Neural crest cell (in vitro differentiated cells): ENCODE measurements at regions not wholly inside any gene's neighbourhood (a gene's known extent, or its start where the extent isn't known, plus 50 kb on each side); places are given as distances from the start of the nearest gene placed in this dataset.
A peak's percentile ranks its signal among the peaks of the same experiment; 100 is the strongest.

ENCODE experiments used
- DNase-seq: peaks from one replicate; pipeline ENCODE4 v3.0.0; 2021; ENCODE audit warnings: low read depth, mixed read lengths, low spot score
- H3K27ac Mint-ChIP-seq: one replicate; pipeline ENCODE4 v1.8.0; 2021; ENCODE audit warnings: mild to moderate bottlenecking, mixed read lengths; ENCODE audit not compliant: unreplicated experiment
- H3K27me3 Mint-ChIP-seq: 2 replicates; pipeline ENCODE4 v1.8.0; 2021; ENCODE audit warnings: low read depth, mild to moderate bottlenecking, mixed read lengths
- H3K36me3 Mint-ChIP-seq: 2 replicates; pipeline ENCODE4 v1.8.0; 2021; ENCODE audit warnings: low read depth, mild to moderate bottlenecking, mixed read lengths
- H3K4me1 Mint-ChIP-seq: 2 replicates; pipeline ENCODE4 v1.8.0; 2021; ENCODE audit warnings: mixed read lengths
- H3K4me3 Mint-ChIP-seq: one replicate; pipeline ENCODE4 v1.8.0; 2021; ENCODE audit warnings: mild to moderate bottlenecking, mixed read lengths
- H3K9me3 Mint-ChIP-seq: 2 replicates; pipeline ENCODE4 v1.8.0; 2021; ENCODE audit warnings: mixed read lengths
- CTCF ChIP-seq: fragments of 200-600 bp; sonication (generic); conservative IDR thresholded peaks from 2 replicates; pipeline ENCODE4 v1.5.0; 2021; ENCODE audit warnings: antibody characterized with exemption, mild to moderate bottlenecking

DNA sequence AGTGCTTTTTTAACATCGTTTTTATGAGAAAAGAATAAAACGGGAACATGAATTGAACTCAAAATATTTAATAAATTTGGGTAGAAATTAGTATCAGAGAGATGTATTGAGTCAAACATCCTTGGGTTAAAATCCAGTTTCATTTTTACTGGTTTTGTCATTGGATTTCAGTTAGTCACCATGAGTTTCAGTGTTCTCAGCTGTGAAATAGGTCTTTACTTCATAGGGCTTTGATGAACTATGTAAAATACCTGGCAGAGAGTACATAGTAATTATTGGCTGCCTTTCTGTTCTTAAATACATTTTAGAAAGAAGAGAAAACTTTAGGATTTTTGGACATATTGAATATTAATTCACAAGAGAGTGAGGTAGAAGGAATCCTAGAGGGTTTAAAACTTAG, 105.8 kb downstream of the TANC2 start:
- Mint-ChIP-seq H3K36me3 (no peaks in the 10 kb centered on the region), H3K27ac (no peak overlapping the region), H3K4me3 (no peak overlapping the region), H3K9me3 (no peaks in the 10 kb centered on the region), H3K27me3 (no peaks in the 10 kb centered on the region), H3K4me1 (no peaks in the 10 kb centered on the region)
- TF ChIP-seq CTCF = no peak
- DNase-seq = no peak

DNA sequence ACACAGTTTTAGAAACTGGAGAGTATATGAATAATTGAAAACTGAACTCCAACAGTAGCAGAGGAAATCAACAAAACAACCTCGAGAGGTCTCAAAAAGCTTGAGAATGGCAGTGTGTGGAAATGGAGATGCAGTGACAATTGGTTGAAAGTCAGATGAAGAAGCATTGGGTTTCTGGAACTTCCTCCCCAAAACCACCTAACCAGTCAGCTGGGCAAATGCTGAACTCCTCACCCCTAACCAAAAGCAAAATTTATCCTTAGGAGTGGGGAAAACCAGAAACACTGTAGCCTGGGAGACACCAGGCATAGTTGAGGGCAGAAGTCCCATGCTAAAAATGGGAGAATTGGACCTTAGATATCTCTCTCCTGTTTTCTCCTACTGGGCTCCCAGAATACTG, 109.9 kb downstream of the TANC2 start:
- Mint-ChIP-seq H3K36me3 (no peaks in the 10 kb centered on the region), H3K4me1 (peaks cover 5% of the 10 kb centered on the region), H3K9me3 (no peaks in the 10 kb centered on the region), H3K27ac (no peak overlapping the region), H3K27me3 (no peaks in the 10 kb centered on the region), H3K4me3 (no peak overlapping the region)
- DNase-seq = no peak
- no peak for TF ChIP-seq CTCF

GRCh38 chr17:63078707-63079106, 112.7 kb downstream of the TANC2 start:
- Mint-ChIP-seq H3K4me1 (peaks cover 5% of the 10 kb centered on the region), H3K4me3 (no peak overlapping the region), H3K36me3 (no peaks in the 10 kb centered on the region), H3K27ac (no peak overlapping the region), H3K9me3 (no peaks in the 10 kb centered on the region), H3K27me3 (no peaks in the 10 kb centered on the region)
- TF ChIP-seq CTCF = no peak
- DNase-seq = no peak

GRCh38 chr17:63082273-63082861, 116.3 kb downstream of the TANC2 start:
- Mint-ChIP-seq H3K4me1 (peaks cover 2% of the 10 kb centered on the region), H3K27me3 (no peaks in the 10 kb centered on the region), H3K36me3 (peaks cover 3% of the 10 kb centered on the region), H3K4me3 (no peak overlapping the region), H3K9me3 (no peaks in the 10 kb centered on the region), H3K27ac (no peak overlapping the region)
- peak; percentile 70 for TF ChIP-seq CTCF
- no peak for DNase-seq

- Mint-ChIP-seq H3K27ac (no peak overlapping the region), H3K27me3 (no peaks in the 10 kb centered on the region), H3K4me3 (no peak overlapping the region), H3K4me1 (no peaks in the 10 kb centered on the region), H3K9me3 (no peaks in the 10 kb centered on the region), H3K36me3 (peaks cover 3% of the 10 kb centered on the region)
- TF ChIP-seq CTCF = no peak
- DNase-seq = no peak
Measured at GRCh38 chr17:63082952-63083351, 116.9 kb downstream of the TANC2 start.
